GM19239 (cell line): ENCODE measurements at regions not wholly inside any gene's neighbourhood (a gene's known extent, or its start where the extent isn't known, plus 50 kb on each side); places are given as distances from the start of the nearest gene placed in this dataset.

Experiments used
- DNase-seq: peaks from one replicate; pipeline ENCODE4 v3.0.0; 2011; ENCODE audit warnings: low spot score; ENCODE audit not compliant: insufficient read length
- FAIRE-seq: peaks from 2 replicates; lab custom pipeline; 2011; peaks lifted over from hg19 to GRCh38; lab: Jason Lieb, UNC

GRCh38 chrY:8388512-8388911 lies 948.8 kb upstream of the TSPY4 start:
- DNase-seq: no peak
- no peak for FAIRE-seq

- no peak for FAIRE-seq
- no peak for DNase-seq
Measured at GRCh38 chrY:8390310-8390709, 947.0 kb upstream of the TSPY4 start.

GRCh38 chrY:8393246-8393645 lies 944.0 kb upstream of the TSPY4 start:
- DNase-seq (no peak), FAIRE-seq (no peak)

- DNase-seq (no peak), FAIRE-seq (no peak)
Measured at GRCh38 chrY:8422906-8423305, 914.4 kb upstream of the TSPY4 start.

GRCh38 chrY:8426433-8426832 lies 910.8 kb upstream of the TSPY4 start:
- FAIRE-seq (no peak), DNase-seq (no peak)

- DNase-seq (no peak), FAIRE-seq (no peak)
Measured at GRCh38 chrY:8437510-8437909, 899.8 kb upstream of the TSPY4 start.

GRCh38 chrY:8442097-8442496 lies 895.2 kb upstream of the TSPY4 start:
- FAIRE-seq (no peak), DNase-seq (no peak)

GRCh38 chrY:8452963-8453362 lies 884.3 kb upstream of the TSPY4 start:
- FAIRE-seq (no peak), DNase-seq (no peak)

GRCh38 chrY:8466813-8467212 lies 870.5 kb upstream of the TSPY4 start:
- DNase-seq: no peak
- FAIRE-seq: no peak

GRCh38 chrY:8470249-8470648 lies 867.0 kb upstream of the TSPY4 start:
- FAIRE-seq: no peak
- DNase-seq: no peak

GRCh38 chrY:8479141-8479540 lies 858.1 kb upstream of the TSPY4 start:
- FAIRE-seq (no peak), DNase-seq (no peak)

GRCh38 chrY:8488955-8489354 lies 848.3 kb upstream of the TSPY4 start:
- DNase-seq (no peak), FAIRE-seq (no peak)

- no peak for FAIRE-seq
Measured at GRCh38 chrY:8489880-8490630, 847.2 kb upstream of the TSPY4 start.

GRCh38 chrY:8494396-8494795 lies 842.9 kb upstream of the TSPY4 start:
- no peak for DNase-seq
- no peak for FAIRE-seq

More at GRCh38 chrY:8489880-8490630, 847.2 kb upstream of the TSPY4 start:
- DNase-seq: no peak

GRCh38 chrY:8495243-8495642 lies 842.0 kb upstream of the TSPY4 start:
- FAIRE-seq (no peak), DNase-seq (no peak)

- DNase-seq (no peak), FAIRE-seq (no peak)
Measured at GRCh38 chrY:8500888-8501287, 836.4 kb upstream of the TSPY4 start.

GRCh38 chrY:8533468-8533867 lies 803.8 kb upstream of the TSPY4 start:
- DNase-seq (no peak), FAIRE-seq (no peak)

GRCh38 chrY:8535704-8536103 lies 801.6 kb upstream of the TSPY4 start:
- FAIRE-seq (peak; percentile 90), DNase-seq (peak; percentile 34)

- DNase-seq (no peak), FAIRE-seq (peak; percentile 74)
Measured at GRCh38 chrY:8536277-8536676, 801.0 kb upstream of the TSPY4 start.

GRCh38 chrY:8541306-8541705 lies 796.0 kb upstream of the TSPY4 start:
- FAIRE-seq: no peak
- no peak for DNase-seq

GRCh38 chrY:8544715-8545114 lies 792.5 kb upstream of the TSPY4 start:
- DNase-seq: no peak
- peak; percentile 66 for FAIRE-seq

GRCh38 chrY:8547931-8548330 lies 789.3 kb upstream of the TSPY4 start:
- FAIRE-seq (no peak), DNase-seq (no peak)
